Left renal pelvis (tissue), 4 donors: ENCODE measurements at regions not wholly inside any gene's neighbourhood (a gene's known extent, or its start where the extent isn't known, plus 50 kb on each side); places are given as distances from the start of the nearest gene placed in this dataset.

ENCODE experiments used
- DNase-seq, 4 donors: peaks; one replicate each; pipeline ENCODE4 v3.0.0-alpha.2; 2013; ENCODE audit warnings: low read depth in 4 of 4, low spot score in 3 of 4

DNA sequence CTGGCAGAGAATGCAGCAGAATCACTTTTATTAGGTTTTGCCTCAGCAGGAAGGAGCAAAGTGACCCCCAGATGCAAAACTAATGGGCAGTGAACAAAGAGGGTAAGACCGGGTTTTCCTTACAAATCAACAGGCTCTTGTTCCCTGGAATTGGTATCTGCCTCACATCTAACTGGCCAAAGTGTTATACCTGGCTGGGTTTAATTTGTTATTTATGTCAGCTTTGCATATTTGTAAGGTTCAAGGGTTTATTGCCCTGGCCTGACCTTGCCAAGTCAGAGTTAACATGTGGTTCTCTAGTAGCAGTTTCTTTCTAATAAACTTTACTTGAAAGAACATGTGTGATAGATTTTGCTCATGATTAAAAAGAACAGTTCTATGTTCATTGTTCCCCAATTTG is 431.7 kb upstream of the NR2F2 start:
- DNase-seq = no peak

DNA sequence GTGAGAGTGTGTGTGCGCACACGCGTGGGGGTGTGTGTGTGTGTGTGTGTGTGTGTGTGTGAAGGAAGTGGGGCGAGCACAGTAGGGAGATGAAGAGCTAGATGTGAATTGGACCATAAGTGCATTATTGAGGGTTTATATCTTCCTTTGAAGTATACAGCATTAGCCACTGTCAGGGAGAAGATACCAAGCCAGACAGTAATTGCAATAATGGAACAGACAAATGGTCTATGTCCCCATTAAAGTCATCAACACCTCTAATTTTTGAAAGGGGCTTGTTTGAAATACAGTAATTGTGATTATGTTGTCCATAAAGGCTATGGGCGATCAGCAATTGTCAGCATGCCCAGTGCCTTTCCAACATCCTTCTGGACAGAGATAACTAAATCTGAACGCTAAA is 429.2 kb upstream of the NR2F2 start:
- DNase-seq = no peak

GRCh38 chr15:95902606-95903005 is 427.9 kb upstream of the NR2F2 start:
- DNase-seq = no peak

GRCh38 chr15:95903352-95903751 is 427.1 kb upstream of the NR2F2 start:
- no peak for DNase-seq

- no peak for DNase-seq
These were observed 419.8 kb upstream of the NR2F2 start for GRCh38 chr15:95910643-95911212.

DNA sequence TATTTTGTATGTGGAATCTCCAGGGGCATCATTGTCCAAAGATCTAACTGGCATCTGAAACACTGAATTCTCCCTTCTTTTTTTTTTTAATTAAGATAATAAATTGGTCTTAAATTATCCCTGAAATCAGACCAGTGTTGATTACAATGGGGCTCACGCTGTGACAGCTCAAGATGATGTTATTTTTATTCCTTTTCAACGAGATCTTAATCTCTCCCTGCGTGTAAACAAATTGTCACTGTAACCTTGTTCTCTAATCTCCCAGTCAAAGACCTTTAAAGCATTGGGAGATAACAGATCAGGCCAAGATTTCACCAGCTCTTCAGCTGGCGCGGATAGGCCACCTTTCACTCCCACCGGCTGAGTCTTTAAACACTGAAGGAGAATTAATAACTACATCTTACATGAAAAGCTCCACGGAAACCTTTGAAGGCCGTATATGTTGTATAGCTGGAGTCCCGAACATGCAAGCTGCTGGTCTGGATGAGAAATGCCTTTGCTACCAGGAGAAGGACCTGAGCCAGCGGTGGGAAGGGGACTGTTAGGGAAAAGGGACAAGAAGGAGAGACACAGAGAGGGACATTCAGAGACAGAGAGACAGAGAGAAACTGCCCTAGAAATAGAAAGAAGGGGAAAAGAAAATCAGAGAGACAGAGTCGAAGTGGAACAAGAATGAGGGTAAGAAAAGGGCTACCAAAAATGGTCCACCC is 418.8 kb upstream of the NR2F2 start:
- DNase-seq = no peak

DNA sequence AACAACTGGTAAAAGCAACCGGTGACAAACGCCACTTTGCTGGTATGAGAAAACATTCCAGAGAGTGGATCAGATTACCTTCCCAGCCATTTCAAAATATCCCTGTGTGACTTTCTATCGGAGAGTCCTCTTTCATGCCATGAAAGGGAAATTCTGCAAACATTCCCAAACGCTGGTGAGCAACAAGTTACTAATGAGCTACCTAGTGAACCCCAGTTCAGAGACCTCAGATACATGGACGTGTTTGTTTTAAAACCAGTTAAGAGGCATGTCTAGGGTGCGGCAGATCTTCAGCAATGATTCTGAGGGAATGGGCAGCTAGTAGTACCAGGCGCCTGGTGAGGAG is 418.2 kb upstream of the NR2F2 start:
- no peak for DNase-seq

- no peak for DNase-seq
These were observed 417.8 kb upstream of the NR2F2 start for GRCh38 chr15:95912728-95913127.

DNA sequence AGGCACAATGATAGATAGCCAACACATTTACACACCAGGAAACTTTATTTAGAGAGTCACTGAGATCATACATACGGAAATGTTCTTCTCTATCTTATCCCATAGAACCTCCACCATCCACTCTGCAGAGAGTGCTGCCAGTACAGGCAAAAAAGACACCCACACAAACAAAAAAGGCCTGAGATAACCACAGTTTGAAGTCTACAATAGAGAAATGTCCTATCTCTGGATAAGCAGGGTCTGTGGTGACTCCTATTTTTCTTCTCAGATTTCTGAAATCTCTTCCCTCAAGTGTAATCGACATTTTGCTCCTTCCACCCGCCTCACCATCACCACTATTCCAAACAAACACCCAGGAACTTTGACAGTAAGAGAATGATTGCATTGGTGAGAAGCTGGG is 413.9 kb upstream of the NR2F2 start:
- no peak for DNase-seq

- no peak for DNase-seq
These were observed 412.0 kb upstream of the NR2F2 start for GRCh38 chr15:95918525-95918924.

- no peak for DNase-seq
These were observed 411.0 kb upstream of the NR2F2 start for GRCh38 chr15:95919460-95919859.

DNA sequence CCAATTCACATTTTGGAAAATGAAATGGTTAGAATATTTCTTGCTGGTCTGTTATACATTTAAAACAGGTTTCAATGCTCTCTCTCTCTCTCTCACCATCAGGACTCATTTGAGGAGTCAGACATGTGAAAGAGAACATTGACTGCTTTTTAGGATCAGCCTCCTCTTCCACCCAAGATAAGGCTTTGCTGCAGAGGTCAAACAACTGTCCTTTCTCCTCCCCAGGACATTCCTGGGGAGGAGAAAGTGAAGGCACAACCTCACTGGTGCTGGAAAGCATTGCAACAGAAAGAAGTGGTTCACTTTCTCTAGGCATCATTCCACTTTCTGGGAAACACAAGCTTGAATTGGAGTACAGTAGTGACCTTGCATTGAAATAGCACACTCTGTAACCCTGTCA is 409.1 kb upstream of the NR2F2 start:
- no peak for DNase-seq

DNA sequence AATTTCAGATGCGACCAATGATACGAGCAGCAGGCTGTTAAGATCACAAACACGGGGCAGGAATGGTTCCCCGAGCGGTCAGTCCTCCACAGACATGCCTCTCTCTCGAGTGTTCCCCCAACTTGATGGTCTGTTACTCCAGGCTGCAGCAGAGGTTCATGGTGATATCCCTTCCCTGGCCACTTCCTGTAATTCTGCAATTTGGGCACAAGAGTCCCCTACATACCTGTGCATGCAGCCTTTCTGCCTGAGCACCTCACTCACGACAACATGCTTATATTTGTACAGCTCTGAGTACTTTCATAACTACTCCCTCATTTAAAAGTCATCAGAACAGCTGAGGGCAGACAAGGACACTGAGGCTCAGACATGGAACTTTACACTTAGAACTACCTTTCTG is 408.1 kb upstream of the NR2F2 start:
- DNase-seq = no peak

DNA sequence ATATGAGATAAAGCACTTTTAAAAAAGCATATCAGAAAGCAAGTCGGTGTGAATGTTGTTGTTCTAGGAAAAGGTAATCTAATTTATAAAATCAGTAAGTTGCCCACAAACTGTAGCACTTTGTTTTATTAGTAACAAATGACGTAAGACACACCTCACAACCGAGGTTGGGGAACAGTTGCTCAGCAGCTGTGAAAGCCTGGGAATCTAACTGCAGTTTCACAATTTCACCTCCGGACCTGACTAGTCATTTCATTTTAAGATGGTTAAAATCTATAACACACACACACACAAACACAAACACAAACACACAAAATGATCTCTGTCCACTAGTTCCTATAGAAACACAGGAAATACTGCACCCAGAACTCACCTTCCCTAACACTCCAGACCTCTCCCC is 406.7 kb upstream of the NR2F2 start:
- DNase-seq = no peak

GRCh38 chr15:95928822-95929221 is 401.7 kb upstream of the NR2F2 start:
- DNase-seq = no peak

GRCh38 chr15:95929232-95929846 is 401.2 kb upstream of the NR2F2 start:
- DNase-seq = no peak

DNA sequence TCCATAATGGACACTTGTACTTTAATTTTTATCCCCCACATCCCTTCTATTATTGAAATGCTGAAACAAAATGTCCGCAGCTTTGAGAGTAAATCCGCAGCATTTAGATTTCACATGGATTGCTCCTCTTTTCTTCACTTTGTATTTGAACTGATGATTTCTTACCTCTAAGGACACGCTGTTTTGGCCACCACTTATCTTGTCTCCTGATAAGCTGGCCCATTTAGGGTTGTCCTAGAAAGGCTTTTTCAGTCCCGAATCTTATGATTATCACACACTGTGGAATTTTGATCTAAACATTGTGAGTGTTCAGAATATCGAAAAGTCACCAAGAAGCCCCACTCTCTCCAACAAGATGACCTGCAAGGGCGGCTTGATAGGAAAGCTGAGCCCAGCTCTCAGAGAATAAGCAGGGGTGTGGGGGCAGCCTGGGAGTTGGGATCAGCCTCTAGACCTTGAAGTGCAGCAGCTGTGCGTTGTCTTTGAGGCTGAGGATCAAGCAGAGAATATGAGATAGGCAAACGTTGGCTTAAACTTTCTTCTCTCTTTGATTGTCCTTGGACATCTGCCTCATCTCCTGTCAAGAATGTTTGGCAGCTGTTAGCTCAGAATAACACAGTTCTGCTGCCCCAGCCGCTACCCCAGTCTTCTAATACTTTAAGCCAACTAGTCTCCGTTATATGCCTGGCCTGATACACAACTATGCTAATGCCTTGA is 399.7 kb upstream of the NR2F2 start:
- DNase-seq = no peak

GRCh38 chr15:95931619-95932018 is 398.9 kb upstream of the NR2F2 start:
- DNase-seq = no peak

DNA sequence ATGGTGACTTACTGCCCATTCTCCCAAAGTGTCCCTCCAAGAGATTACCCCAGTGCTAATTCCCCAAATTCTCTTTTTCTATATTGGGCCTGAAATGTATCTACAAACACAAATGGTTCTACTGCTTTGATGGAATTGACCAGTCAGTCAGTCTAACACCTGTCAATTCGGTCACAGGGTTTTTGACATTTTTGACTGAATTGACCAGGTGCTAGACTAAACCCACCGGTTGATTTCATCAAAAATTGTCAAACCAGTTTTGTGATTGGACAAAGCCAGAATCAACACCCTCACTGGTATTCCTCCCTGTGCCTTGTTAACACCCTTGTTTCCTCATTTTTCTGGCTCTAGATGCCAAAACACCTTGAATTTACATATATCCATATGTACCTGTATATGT is 398.4 kb upstream of the NR2F2 start:
- no peak for DNase-seq

DNA sequence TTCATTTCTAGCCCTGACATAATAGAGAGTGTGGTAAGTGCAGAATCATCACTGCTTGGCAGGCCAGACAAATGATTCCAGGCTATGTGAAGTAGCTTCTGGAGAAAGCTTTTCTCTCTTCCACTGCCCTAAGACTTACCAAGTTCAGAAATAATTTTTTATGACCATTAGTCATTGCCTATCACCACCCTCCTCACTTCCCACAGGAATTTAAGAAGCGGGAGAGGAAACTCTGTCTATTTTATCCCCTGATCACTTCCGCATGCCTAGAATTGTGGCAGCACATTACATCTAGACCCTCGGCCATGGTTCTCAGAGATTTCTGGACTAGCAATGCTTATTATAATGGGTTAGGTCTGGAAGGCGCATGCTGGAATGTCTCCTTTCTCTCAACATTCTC is 397.8 kb upstream of the NR2F2 start:
- no peak for DNase-seq

DNA sequence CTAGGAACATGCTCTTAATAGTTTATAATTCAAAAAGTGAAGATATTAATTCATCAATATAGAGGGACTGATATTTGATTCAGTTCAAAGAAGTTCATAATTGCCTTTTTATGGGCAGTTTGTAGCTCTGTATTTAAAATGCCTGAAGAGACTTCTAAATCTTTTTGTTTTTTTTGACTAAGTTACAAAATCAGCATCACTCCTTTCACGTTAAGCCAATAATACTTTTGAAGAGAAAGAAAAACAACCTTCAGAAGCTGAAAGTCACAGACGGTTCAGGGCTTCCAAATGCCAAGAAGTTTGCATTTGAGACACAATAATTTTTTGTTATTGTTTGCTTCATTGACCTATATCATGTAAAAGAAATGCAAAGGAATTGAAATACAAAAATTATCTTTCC is 394.6 kb upstream of the NR2F2 start:
- DNase-seq = no peak

GRCh38 chr15:95937128-95937528 is 393.4 kb upstream of the NR2F2 start:
- DNase-seq = no peak
